Activated naive CD8-positive, alpha-beta T cell treated with anti-CD3 and anti-CD28 coated beads, Interleukin-2, amount 10 ng/mL, durations not matched to agents 7 days and 5 days (primary cell): ENCODE measurements at regions not wholly inside any gene's neighbourhood (a gene's known extent, or its start where the extent isn't known, plus 50 kb on each side); places are given as distances from the start of the nearest gene placed in this dataset.

Source experiments
- ATAC-seq: fragments of 150-1000 bp; cut with Tn5 transposase; one replicate; pipeline ENCODE4 v1.10.0; 2021; ENCODE audit warnings: low read depth, moderate library complexity
- POLR2A ChIA-PET: fragments of 350-600 bp; sonication (Branson Sonifier 250); formaldehyde crosslinking; loops from one replicate; lab custom pipeline; 2021; ENCODE audit warnings: antibody characterized with exemption; lab: Charles Lee
- DNase-seq: peaks from one replicate; pipeline ENCODE4 v3.0.0; 2021
- H3K27ac Mint-ChIP-seq: one replicate; pipeline ENCODE4 v1.8.0; 2022; ENCODE audit warnings: mild to moderate bottlenecking, mixed read lengths
- H3K27me3 Mint-ChIP-seq: one replicate; pipeline ENCODE4 v1.8.0; 2022; ENCODE audit warnings: mild to moderate bottlenecking, moderate library complexity, mixed read lengths
- H3K36me3 Mint-ChIP-seq: one replicate; pipeline ENCODE4 v1.8.0; 2021; ENCODE audit warnings: mild to moderate bottlenecking, mixed read lengths
- H3K4me1 Mint-ChIP-seq: one replicate; pipeline ENCODE4 v1.8.0; 2021; ENCODE audit warnings: mixed read lengths
- H3K4me3 Mint-ChIP-seq: one replicate; pipeline ENCODE4 v1.8.0; 2022; ENCODE audit warnings: mild to moderate bottlenecking, moderate library complexity, mixed read lengths
- H3K9me3 Mint-ChIP-seq: one replicate; pipeline ENCODE4 v1.8.0; 2021; ENCODE audit warnings: mixed read lengths

DNA sequence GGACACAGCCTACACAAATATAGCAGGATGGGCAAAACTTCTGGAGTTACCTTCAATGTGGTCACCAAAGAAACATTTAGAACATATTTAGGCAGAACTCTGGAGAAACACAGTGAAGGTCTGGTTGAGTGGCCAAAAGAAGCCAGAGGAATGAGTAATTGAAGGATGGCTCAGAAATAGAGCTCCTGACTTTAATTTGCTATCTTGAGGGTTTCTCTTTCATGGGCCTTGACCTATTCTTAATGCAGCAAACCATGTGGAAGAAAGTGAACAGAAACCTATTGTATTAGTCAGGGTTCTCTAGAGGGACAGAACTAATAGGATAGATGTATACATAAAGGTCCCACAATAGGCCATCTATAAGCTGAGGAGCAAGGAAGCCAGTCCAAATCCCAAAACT, 650.5 kb downstream of the ACTL7B start:
- Mint-ChIP-seq H3K27me3 (no peaks in the 10 kb centered on the region), H3K36me3 (no peaks in the 10 kb centered on the region), H3K9me3 (peaks cover 7% of the 10 kb centered on the region), H3K4me3 (no peak overlapping the region), H3K4me1 (no peaks in the 10 kb centered on the region), H3K27ac (no peak overlapping the region)
- POLR2A ChIA-PET: no interaction called here
- no peak for DNase-seq
- ATAC-seq: no peak

- ATAC-seq: no peak
- Mint-ChIP-seq H3K9me3 (peaks cover 8% of the 10 kb centered on the region), H3K27me3 (no peaks in the 10 kb centered on the region), H3K4me1 (no peaks in the 10 kb centered on the region), H3K4me3 (no peak overlapping the region), H3K36me3 (no peaks in the 10 kb centered on the region), H3K27ac (no peak overlapping the region)
- DNase-seq: no peak
- POLR2A ChIA-PET: no interaction called here
Observed at GRCh38 chr9:108197899-108198298, 657.9 kb downstream of the ACTL7B start.

GRCh38 chr9:108197008-108197365, 658.8 kb downstream of the ACTL7B start:
- no peak for DNase-seq
- ATAC-seq: no peak
- POLR2A ChIA-PET: no interaction called here
- Mint-ChIP-seq H3K36me3 (no peaks in the 10 kb centered on the region), H3K27ac (no peak overlapping the region), H3K4me1 (no peaks in the 10 kb centered on the region), H3K27me3 (no peaks in the 10 kb centered on the region), H3K4me3 (no peak overlapping the region), H3K9me3 (peaks cover 5% of the 10 kb centered on the region)

DNA sequence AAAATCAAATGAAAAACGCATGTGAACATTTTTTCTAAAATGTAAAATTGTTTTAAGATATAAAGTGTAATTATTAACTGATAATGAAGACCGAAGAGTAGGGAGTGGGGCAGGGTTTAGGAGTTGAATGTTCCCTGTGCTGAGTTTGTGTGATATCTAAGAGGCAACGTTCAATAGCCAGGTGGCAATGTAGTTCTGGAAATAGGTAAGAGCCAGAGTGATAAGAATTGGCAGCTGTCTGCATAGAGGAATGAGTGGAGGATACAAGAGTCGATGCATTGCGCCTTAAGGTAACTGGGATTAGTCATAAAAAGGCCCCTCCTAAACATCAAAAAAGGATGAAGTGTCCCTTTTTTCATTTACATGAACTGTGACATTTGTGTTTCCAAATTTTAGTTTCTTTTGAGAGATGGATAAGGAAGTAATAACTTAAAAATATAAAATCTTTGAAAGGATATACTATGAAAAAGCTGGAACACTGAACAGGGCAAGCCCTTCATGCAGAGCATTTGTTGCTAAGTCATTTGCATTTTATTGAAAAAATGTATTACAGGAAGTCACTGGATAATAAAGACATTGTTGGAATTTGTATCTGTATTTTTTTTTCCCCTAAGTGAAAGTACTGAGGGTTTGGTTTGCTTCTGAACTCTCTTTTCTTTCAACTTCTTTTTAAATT, 659.3 kb downstream of the ACTL7B start:
- Mint-ChIP-seq H3K9me3 (peaks cover 5% of the 10 kb centered on the region), H3K27ac (no peak overlapping the region), H3K4me3 (no peak overlapping the region), H3K4me1 (no peaks in the 10 kb centered on the region), H3K27me3 (no peaks in the 10 kb centered on the region), H3K36me3 (no peaks in the 10 kb centered on the region)
- POLR2A ChIA-PET: no interaction called here
- DNase-seq (no peak), ATAC-seq (no peak)

GRCh38 chr9:108194154-108194553, 661.6 kb downstream of the ACTL7B start:
- H3K27ac Mint-ChIP-seq: no peak overlapping the region
- H3K4me1 Mint-ChIP-seq: no peaks in the 10 kb centered on the region
- no peak for DNase-seq
- POLR2A ChIA-PET: no interaction called here
- H3K4me3 Mint-ChIP-seq: no peak overlapping the region
- H3K36me3 Mint-ChIP-seq: no peaks in the 10 kb centered on the region
- H3K27me3 Mint-ChIP-seq: no peaks in the 10 kb centered on the region
- peaks cover 5% of the 10 kb centered on the region for H3K9me3 Mint-ChIP-seq
- no peak for ATAC-seq

DNA sequence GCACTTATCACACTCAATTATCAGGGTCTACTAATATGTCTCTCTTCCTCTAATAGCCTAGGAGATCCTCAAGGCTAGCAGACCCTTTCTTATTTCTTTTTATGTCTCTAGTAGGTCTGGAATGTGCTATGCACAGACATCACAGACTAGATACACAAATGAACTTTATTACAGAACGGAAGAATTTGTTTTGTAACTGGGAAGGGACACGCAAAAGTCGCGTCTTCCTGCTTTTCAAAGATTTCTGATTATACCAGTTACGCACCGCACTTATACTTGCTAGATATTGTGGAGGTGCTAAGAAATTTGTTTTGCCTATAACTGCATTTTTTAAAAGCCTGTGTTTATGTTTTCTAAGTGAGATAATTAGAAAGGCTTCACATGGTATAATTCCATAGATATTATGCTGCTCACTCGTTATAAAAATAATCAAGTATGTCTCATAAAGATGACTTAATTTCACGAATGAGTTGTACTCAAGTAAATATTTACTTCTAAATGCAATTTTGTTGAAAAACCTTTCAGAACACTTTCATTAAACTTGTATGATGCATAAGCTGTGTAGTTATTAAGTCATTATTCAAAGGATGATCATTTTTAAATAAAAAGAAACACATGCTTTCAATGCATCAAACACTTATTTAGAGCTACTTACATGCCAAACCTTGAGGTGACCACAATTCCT, 662.6 kb downstream of the ACTL7B start:
- H3K4me3 Mint-ChIP-seq: no peak overlapping the region
- POLR2A ChIA-PET: no interaction called here

GRCh38 chr9:108191065-108191464, 664.7 kb downstream of the ACTL7B start:
- no peak for ATAC-seq

More for the DNA sequence above, 662.6 kb downstream of the ACTL7B start:
- peaks cover 5% of the 10 kb centered on the region for H3K9me3 Mint-ChIP-seq
- H3K27me3 Mint-ChIP-seq: no peaks in the 10 kb centered on the region
- no peaks in the 10 kb centered on the region for H3K4me1 Mint-ChIP-seq
- H3K27ac Mint-ChIP-seq: no peak overlapping the region
- ATAC-seq (no peak), DNase-seq (no peak)
- no peaks in the 10 kb centered on the region for H3K36me3 Mint-ChIP-seq

DNA sequence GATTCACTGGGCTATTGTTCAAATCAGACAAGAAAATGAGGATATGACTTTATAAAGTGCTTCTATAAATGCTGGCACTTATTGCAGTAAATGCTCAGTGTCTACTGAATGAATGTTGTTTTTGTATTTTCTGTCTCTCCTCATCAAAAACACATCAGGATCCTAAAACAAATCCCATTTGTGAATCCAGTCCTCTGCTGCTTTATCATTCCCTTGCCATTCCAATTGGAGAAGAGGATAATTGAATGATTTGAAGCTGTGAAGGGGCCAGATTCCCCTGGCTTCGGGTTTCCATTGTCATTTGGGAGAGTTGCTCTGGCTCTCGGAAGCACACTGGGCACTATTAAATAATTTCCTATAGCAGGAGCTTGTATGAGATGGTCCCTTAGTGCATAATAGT, 666.8 kb downstream of the ACTL7B start:
- no peak overlapping the region for H3K27ac Mint-ChIP-seq
- DNase-seq: no peak
- no peaks in the 10 kb centered on the region for H3K4me1 Mint-ChIP-seq
- no peak overlapping the region for H3K4me3 Mint-ChIP-seq
- POLR2A ChIA-PET: no interaction called here
- no peaks in the 10 kb centered on the region for H3K9me3 Mint-ChIP-seq
- H3K27me3 Mint-ChIP-seq: no peaks in the 10 kb centered on the region
- ATAC-seq: no peak
- H3K36me3 Mint-ChIP-seq: no peaks in the 10 kb centered on the region

More at GRCh38 chr9:108191065-108191464, 664.7 kb downstream of the ACTL7B start:
- no peaks in the 10 kb centered on the region for H3K36me3 Mint-ChIP-seq
- no peak overlapping the region for H3K4me3 Mint-ChIP-seq
- H3K27me3 Mint-ChIP-seq: no peaks in the 10 kb centered on the region
- no peaks in the 10 kb centered on the region for H3K9me3 Mint-ChIP-seq
- DNase-seq: no peak
- H3K4me1 Mint-ChIP-seq: no peaks in the 10 kb centered on the region
- POLR2A ChIA-PET: no interaction called here
- H3K27ac Mint-ChIP-seq: no peak overlapping the region

GRCh38 chr9:108188482-108188881, 667.3 kb downstream of the ACTL7B start:
- Mint-ChIP-seq H3K4me1 (no peaks in the 10 kb centered on the region), H3K9me3 (no peaks in the 10 kb centered on the region), H3K36me3 (no peaks in the 10 kb centered on the region), H3K27ac (no peak overlapping the region), H3K27me3 (no peaks in the 10 kb centered on the region), H3K4me3 (no peak overlapping the region)
- DNase-seq (no peak), ATAC-seq (no peak)
- POLR2A ChIA-PET: no interaction called here

DNA sequence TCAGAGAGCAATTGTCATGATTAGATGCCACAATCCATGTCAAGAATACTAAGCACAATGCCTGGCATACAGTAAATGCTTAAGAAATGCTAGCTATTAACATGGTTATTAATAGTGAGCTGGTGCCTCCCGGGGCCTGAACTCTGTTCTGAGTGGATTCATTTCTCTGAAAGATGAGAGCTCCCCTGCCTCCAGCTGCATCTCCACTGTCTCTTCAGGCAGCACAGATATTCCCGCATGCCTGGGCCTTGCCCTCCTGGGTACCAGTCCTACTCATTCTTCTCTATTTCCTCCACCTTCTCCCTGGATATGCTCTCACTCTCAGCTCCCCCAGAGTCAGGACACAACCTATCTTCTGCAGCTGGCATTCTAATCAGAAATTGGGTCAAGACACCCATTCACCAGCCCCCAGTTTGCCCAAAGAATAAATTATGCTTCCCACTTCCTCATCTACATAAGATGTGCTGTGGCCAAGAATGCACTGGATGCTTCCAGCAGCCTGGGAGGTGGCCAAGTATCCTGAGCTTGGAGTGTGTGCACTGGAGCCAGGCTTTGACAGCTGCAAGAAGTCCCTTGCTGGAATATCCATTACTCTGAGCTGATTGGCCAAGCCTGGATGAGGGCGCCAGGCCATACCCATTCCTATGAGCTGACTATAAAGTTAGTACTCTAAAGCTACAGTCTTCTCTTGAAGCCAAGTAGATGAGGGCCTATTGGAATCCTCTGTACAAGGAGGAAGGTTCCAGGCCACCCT, 669.0 kb downstream of the ACTL7B start:
- H3K4me1 Mint-ChIP-seq: no peaks in the 10 kb centered on the region
- H3K36me3 Mint-ChIP-seq: no peaks in the 10 kb centered on the region
- no peak overlapping the region for H3K4me3 Mint-ChIP-seq
- no peaks in the 10 kb centered on the region for H3K27me3 Mint-ChIP-seq
- ATAC-seq (no peak), DNase-seq (no peak)
- no peaks in the 10 kb centered on the region for H3K9me3 Mint-ChIP-seq
- H3K27ac Mint-ChIP-seq: no peak overlapping the region
- POLR2A ChIA-PET: no interaction called here

- DNase-seq (no peak), ATAC-seq (no peak)
- Mint-ChIP-seq H3K36me3 (no peaks in the 10 kb centered on the region), H3K9me3 (no peaks in the 10 kb centered on the region), H3K27ac (no peak overlapping the region), H3K27me3 (no peaks in the 10 kb centered on the region), H3K4me3 (no peak overlapping the region), H3K4me1 (no peaks in the 10 kb centered on the region)
- POLR2A ChIA-PET: no interaction called here
Observed at GRCh38 chr9:108185613-108186012, 670.2 kb downstream of the ACTL7B start.

GRCh38 chr9:108184941-108185340, 670.8 kb downstream of the ACTL7B start:
- ATAC-seq (no peak), DNase-seq (no peak)
- H3K4me1 Mint-ChIP-seq: no peaks in the 10 kb centered on the region
- no peaks in the 10 kb centered on the region for H3K36me3 Mint-ChIP-seq
- H3K9me3 Mint-ChIP-seq: no peaks in the 10 kb centered on the region
- H3K27ac Mint-ChIP-seq: no peak overlapping the region
- POLR2A ChIA-PET: no interaction called here
- H3K27me3 Mint-ChIP-seq: no peaks in the 10 kb centered on the region
- H3K4me3 Mint-ChIP-seq: no peak overlapping the region

GRCh38 chr9:108184009-108184408, 671.8 kb downstream of the ACTL7B start:
- Mint-ChIP-seq H3K27me3 (no peaks in the 10 kb centered on the region), H3K4me3 (no peak overlapping the region), H3K4me1 (no peaks in the 10 kb centered on the region), H3K36me3 (no peaks in the 10 kb centered on the region), H3K27ac (no peak overlapping the region), H3K9me3 (no peaks in the 10 kb centered on the region)
- POLR2A ChIA-PET: no interaction called here
- no peak for DNase-seq
- no peak for ATAC-seq

- Mint-ChIP-seq H3K27ac (no peak overlapping the region), H3K9me3 (no peaks in the 10 kb centered on the region), H3K4me3 (no peak overlapping the region), H3K27me3 (no peaks in the 10 kb centered on the region), H3K4me1 (no peaks in the 10 kb centered on the region), H3K36me3 (no peaks in the 10 kb centered on the region)
- ATAC-seq (no peak), DNase-seq (no peak)
- POLR2A ChIA-PET: no interaction called here
Observed at GRCh38 chr9:108182950-108183381, 672.8 kb downstream of the ACTL7B start.
